Osteoblast (primary cell): ENCODE measurements at regions not wholly inside any gene's neighbourhood (a gene's known extent, or its start where the extent isn't known, plus 50 kb on each side); places are given as distances from the start of the nearest gene placed in this dataset.

Experiments
- DNase-seq: peaks from one replicate; pipeline ENCODE4 v3.0.0; 2011; ENCODE audit warnings: low spot score, mixed read lengths; ENCODE audit not compliant: insufficient read length; ENCODE audit errors: missing footprints
- H2AFZ ChIP-seq: 2 replicates; pipeline ENCODE4 v1.6.0; 2011; ENCODE audit warnings: mild to moderate bottlenecking, low read length
- H3K27ac ChIP-seq: 2 replicates; pipeline ENCODE4 v1.5.1; 2011; ENCODE audit warnings: mild to moderate bottlenecking, low read depth, low read length, moderate library complexity
- H3K27me3 ChIP-seq: 2 replicates; pipeline ENCODE4 v1.6.0; 2012; ENCODE audit warnings: mild to moderate bottlenecking, control low read depth, inconsistent platforms, low read length, moderate library complexity; ENCODE audit not compliant: insufficient read depth
- H3K36me3 ChIP-seq: 2 replicates; pipeline ENCODE4 v1.5.1; 2011; ENCODE audit warnings: mild to moderate bottlenecking, low read length, control low read depth, moderate library complexity; ENCODE audit not compliant: insufficient read depth
- H3K4me1 ChIP-seq: 2 replicates; pipeline ENCODE4 v1.5.1; 2011; ENCODE audit warnings: mild to moderate bottlenecking, low read length, control low read depth, moderate library complexity; ENCODE audit not compliant: insufficient read depth
- H3K4me2 ChIP-seq: 2 replicates; pipeline ENCODE4 v1.6.0; 2011; ENCODE audit warnings: mild to moderate bottlenecking, low read length; ENCODE audit not compliant: insufficient read depth
- H3K4me3 ChIP-seq: fragments of 200-600 bp; sonication (generic); 3 replicates; pipeline ENCODE4 v1.5.1; 2012; ENCODE audit warnings: mild to moderate bottlenecking, low read length, inconsistent platforms; ENCODE audit not compliant: insufficient read depth
- H3K79me2 ChIP-seq: 2 replicates; pipeline ENCODE4 v1.6.0; 2012; ENCODE audit warnings: mild to moderate bottlenecking, low read length, control low read depth, inconsistent platforms; ENCODE audit not compliant: insufficient read depth
- H3K9me3 ChIP-seq: 2 replicates; pipeline ENCODE4 v1.5.1; 2011; ENCODE audit warnings: low read depth, low read length, control low read depth
- H4K20me1 ChIP-seq: 2 replicates; pipeline ENCODE4 v1.6.0; 2012; ENCODE audit warnings: mild to moderate bottlenecking, low read length, control low read depth; ENCODE audit not compliant: insufficient read depth
- CTCF ChIP-seq: IDR thresholded peaks from 2 replicates; pipeline ENCODE4 v1.5.1; 2011; ENCODE audit warnings: mild to moderate bottlenecking, low read depth, low read length, moderate library complexity; ENCODE audit errors: extremely low read depth

DNA sequence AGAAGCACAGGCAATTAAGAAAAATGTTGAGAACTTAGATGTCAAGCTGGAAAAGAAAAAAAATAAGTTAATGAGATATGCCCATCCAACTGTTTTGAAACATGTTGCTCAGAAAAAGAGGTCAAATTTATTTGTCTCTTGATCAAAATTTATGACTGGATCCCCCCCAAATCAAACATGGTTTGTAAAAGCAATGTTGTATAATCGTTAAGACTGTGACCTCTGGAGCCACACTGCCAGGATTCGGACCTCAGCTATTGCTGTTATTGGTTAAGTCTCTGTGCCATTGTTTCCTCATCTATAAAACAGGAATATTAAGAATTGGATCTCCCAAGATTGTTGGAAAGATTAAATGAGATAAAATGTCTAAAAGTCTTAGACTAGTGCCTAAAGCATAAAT, 51.9 kb upstream of the LRRK2 start:
- no peaks in the 10 kb centered on the region for H3K36me3 ChIP-seq
- H3K4me1 ChIP-seq, result no peaks in the 10 kb centered on the region
- no peak overlapping the region for H3K27ac ChIP-seq
- no peak overlapping the region for H2AFZ ChIP-seq
- H3K27me3 ChIP-seq, result no peaks in the 10 kb centered on the region
- TF ChIP-seq CTCF, result no peak
- H3K4me2 ChIP-seq, result no peak overlapping the region
- H3K4me3 ChIP-seq, result no peak overlapping the region
- no peaks in the 10 kb centered on the region for H3K9me3 ChIP-seq
- H4K20me1 ChIP-seq, result no peaks in the 10 kb centered on the region
- H3K79me2 ChIP-seq, result no peaks in the 10 kb centered on the region
- no peak for DNase-seq

GRCh38 chr12:40171501-40171900, 53.3 kb upstream of the LRRK2 start:
- Histone ChIP-seq H3K4me2 (no peak overlapping the region), H3K36me3 (no peaks in the 10 kb centered on the region), H3K4me3 (no peak overlapping the region), H3K4me1 (no peaks in the 10 kb centered on the region), H3K9me3 (no peaks in the 10 kb centered on the region), H2AFZ (no peak overlapping the region), H4K20me1 (no peaks in the 10 kb centered on the region), H3K27me3 (no peaks in the 10 kb centered on the region), H3K27ac (no peak overlapping the region), H3K79me2 (no peaks in the 10 kb centered on the region)
- no peak for TF ChIP-seq CTCF
- no peak for DNase-seq

GRCh38 chr12:40171066-40171465, 53.7 kb upstream of the LRRK2 start:
- no peaks in the 10 kb centered on the region for H3K79me2 ChIP-seq
- no peaks in the 10 kb centered on the region for H3K27me3 ChIP-seq
- no peaks in the 10 kb centered on the region for H3K36me3 ChIP-seq
- H3K27ac ChIP-seq, result no peak overlapping the region
- H3K9me3 ChIP-seq, result no peaks in the 10 kb centered on the region
- H3K4me2 ChIP-seq, result no peak overlapping the region
- H3K4me3 ChIP-seq, result no peak overlapping the region
- H3K4me1 ChIP-seq, result no peaks in the 10 kb centered on the region
- H2AFZ ChIP-seq, result no peak overlapping the region
- DNase-seq, result no peak
- no peaks in the 10 kb centered on the region for H4K20me1 ChIP-seq
- no peak for TF ChIP-seq CTCF

DNA sequence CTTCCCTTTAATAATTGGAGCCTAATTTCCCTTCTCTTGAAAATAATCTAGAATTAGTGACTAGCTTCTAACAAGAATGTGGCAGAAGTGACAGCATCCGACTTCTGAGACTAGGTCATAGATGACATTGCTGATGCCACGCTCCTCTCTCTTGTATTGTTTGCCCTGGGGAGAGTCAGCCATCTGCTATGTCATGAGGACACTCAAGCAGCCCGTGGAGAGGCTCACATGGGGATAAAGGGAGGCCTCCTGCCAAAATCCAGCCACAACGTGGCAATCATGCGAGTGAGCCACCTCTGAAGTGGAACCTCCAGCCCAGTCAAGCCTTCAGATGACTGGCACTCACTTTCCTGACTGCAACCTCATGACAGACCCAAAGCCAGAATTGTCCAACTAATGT, 54.2 kb upstream of the LRRK2 start:
- no peaks in the 10 kb centered on the region for H3K4me1 ChIP-seq

More for the DNA sequence above, 54.2 kb upstream of the LRRK2 start:
- H3K9me3 ChIP-seq, result no peaks in the 10 kb centered on the region
- no peak overlapping the region for H3K27ac ChIP-seq
- no peak for TF ChIP-seq CTCF
- no peak overlapping the region for H3K4me3 ChIP-seq
- no peaks in the 10 kb centered on the region for H3K79me2 ChIP-seq
- no peaks in the 10 kb centered on the region for H3K36me3 ChIP-seq
- H2AFZ ChIP-seq, result no peak overlapping the region
- no peak overlapping the region for H3K4me2 ChIP-seq
- no peaks in the 10 kb centered on the region for H4K20me1 ChIP-seq
- H3K27me3 ChIP-seq, result no peaks in the 10 kb centered on the region
- no peak for DNase-seq
